Activated CD4-positive, alpha-beta T cell treated with anti-CD3 and anti-CD28 coated beads for 48 hours (primary cell): ENCODE measurements at regions not wholly inside any gene's neighbourhood (a gene's known extent, or its start where the extent isn't known, plus 50 kb on each side); places are given as distances from the start of the nearest gene placed in this dataset.

ENCODE experiments used
- DNase-seq: peaks from one replicate; pipeline ENCODE4 v3.0.0-alpha.2; 2020

DNA sequence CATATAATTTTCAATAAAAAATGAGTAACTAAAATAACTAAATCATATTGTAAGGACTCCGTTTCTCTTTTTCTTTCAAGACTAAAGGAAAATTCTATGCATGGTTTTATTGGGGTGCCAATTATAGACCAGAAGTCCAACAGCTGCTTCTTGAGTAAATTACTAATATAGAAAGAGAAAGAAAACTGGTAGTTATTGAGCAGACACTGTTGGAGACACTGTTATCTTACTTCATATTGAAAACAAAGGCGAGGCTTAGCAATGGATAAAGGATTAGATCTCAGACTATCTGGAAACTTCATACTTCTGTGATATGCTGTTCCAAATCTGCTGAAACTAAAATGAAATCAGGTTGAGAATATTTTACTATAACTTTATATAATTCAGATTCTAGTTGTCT, 169.6 kb upstream of the EYS start:
- no peak for DNase-seq

DNA sequence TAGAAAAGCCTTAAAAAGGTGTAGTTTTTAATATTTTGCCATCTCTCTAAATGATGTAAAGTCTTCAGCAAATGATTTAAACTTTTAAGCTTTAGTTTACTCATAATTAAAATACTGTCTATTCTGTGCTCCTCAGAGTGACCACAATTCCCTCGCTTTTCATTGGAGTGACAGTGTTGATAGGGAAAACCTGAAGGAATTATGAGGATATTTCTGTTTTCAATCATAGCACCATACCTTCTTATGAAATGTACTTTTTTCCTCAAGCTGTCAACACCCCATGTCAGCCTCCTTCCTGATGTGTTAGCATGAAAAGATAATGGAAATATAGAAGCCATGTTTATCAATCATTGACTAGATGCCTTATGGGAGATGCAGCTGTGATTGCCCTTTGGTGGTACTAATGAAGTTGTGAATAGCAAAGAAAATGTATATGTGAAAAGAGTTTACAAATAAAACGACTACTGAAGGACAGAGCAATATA, 145.4 kb upstream of the EYS start:
- no peak for DNase-seq

DNA sequence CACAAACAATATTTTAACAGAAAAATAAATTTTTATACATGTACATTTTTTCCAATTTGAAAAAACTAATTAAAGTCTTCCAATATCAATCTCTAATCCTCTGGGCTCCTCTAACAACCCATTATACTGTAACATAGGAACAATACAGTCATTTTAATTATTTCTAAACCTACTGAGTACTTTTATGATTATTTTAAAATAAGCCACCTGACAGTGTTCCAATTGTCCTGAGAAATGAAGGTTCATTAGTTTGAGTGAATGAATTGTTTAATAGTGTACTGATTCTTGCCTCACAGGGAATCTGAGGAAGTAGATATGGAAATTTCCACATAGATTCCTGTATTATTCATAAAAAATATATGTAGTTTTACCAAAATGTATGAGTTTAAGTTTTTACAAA, 123.1 kb upstream of the EYS start:
- DNase-seq: no peak

DNA sequence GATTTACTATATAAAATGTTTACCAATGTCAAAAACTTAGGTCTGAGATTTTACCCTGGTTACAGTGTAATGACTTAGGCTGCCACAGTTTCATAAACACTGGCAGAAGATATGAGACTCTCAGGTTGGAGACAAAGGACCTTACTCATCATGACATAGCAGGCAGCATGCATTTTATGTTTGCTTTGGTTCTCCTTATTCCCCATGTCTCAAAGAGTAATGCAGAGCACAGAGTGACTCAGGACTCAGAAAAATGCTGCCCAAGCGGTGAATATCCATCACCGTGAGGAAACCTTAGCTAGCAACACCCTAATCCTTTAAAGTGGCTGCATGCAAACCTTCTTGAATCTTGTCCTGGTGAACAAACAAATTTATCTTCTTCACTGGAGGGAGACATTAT, 112.1 kb upstream of the EYS start:
- DNase-seq: no peak

DNA sequence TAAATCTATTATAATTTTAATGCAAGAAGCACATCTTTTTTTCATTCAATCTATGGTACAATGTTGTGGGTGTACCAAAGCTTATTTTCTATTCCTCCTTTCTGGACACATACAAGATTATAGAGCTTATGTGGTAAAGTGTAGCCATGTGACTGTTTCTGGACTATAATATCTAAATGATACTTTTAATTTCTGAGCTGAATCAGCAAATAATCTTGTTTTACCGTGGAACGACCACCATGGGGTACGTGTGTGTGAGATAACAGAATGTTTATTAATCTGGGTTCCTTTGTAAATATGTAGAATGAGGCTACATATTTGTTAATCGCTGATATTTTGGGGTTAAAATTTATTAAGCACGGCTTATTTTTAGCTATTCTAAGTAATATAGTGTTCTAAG, 111.5 kb upstream of the EYS start:
- no peak for DNase-seq

DNA sequence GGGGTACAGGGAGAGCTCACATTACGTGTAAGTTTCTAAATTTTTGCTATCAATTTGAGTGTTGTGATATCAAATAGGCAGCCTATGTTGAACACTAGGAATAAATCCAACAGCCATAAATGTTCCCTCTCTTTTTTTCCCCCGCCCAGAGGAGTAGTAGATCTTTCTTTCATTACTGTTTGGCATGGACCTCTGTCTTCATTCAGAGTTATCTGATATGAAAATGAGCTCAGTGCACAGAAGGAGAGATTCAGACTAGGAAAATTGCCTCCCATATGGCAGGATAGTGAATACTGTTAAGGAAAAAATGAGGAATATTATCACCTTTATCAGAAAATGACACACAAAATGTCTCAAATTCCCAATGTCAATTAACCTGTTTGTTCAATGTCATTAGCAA, 110.0 kb upstream of the EYS start:
- DNase-seq: no peak

DNA sequence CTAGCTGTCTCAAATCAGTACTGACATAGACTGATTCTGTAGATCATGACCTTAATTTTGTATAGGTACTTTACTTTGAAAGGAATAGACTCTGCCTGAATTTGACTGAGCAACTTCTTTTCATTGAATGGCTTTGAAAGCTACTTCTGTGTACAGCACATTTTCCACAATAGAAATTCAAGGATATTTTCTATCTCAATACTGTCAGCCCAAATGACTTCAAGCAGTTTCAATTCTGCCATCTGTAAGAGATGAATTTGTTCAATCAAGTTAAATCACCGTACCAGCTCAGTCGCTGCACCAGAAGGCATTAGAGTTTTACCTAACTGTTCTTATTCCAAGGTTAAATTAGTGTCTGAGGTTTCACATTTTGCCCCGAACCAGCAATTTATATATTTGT, 107.0 kb upstream of the EYS start:
- DNase-seq: no peak

DNA sequence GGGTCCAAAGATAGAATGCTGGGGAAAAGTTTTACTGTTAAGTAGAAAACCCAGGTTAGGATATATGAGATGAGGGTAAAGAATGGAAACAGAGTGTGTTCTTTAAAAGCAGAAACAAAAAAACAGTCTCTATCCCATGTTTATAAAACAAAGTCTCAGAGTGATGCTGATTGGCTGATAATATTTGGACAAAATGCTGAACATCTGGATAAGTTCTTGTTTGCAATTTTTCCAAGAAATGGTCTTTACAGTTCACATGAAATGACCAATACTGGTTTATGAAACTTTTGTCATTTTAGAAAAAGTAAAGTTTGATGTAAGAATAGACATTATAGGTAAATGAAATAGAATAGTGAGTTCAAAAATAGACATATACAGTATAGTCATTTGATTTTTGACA, 96.2 kb upstream of the EYS start:
- DNase-seq: no peak

DNA sequence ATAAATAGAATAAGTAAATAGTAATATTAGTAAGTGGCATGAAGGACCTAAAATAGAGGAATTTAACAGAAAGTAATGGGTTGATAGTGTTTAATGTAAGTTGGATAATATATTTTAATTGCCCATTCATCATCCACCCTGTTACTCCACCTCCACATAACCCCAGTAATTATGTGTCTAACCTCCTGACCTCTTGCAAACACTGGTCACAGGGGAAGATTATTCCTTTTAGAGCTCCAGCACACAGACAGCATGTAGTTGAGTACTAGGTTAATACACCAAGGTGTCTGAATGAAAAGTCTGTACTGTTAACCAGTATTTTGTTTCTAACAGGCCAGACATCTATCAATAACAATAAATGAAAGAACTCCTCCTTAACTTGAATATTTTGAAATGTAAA, 92.4 kb upstream of the EYS start:
- DNase-seq: no peak

DNA sequence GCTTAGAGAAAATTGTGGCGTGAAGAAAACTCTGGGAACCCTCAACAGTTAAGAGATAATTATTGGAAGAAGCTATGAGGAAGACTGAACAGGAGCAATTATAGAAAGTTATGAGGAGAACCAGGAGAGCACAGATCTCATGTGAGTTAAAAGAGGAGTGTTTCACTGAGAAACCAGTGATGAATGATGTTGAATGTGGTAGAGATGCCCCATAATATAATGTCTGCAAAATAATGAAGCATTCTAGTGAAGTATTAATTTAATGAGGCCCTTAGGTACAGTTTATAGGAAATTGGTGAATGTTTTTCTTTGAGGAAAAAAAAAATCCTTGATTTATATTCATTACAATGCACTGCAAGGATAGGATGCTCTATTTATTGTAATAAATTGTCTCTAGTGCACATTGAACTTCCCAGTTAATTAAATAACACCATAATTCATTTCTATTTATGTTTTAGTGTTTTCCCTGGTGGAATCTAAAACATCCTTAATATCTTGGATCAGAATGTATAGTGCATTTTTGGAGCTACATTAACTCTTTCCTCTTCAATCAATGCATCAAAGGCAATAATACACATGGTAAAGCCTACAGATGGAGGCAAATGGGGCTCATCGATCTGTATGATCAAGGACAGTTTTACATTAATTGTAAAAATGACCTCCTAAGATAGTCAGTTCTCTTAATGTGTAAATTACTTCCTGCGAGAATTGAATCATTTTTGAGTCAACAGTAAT, 91.4 kb upstream of the EYS start:
- no peak for DNase-seq

DNA sequence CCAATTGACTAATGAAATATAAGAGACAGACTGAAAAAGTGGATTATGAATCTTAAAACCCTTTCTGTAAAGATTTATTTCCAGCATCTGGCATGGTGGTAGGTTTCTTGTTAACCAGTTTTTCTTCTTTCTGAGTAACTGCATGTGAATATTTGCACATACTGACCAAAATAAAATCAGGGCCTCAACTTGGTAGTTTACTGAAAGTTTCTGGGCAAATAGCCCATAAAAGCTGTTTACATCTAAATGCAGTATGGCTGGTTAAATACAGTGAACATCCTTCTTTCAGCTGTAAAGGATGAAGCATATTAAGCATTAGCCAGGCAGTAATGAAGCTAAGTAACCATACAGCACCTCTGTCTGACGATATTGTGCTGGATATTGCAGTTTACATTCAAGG, 83.6 kb upstream of the EYS start:
- DNase-seq: no peak

DNA sequence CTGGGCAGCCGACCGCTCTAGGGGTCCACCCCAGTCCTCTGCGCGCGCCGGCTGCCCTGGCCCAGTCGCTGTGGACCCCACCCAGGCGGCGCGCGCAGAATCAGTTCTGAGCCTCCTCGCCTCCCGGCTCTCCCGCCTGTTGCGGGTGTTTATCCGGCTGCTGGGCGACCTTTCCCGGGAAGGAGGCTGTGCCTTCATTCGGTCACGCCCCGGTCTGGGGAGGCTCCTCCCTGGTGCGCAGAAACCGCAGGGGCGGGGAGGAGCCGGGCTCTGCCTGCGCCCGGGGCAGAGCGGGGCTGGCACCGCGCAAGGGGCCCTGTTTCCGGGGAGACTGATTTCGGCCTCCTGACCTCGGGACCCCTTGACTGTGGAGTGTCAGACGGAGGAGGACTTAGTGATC, 80.8 kb upstream of the EYS start:
- no peak for DNase-seq

DNA sequence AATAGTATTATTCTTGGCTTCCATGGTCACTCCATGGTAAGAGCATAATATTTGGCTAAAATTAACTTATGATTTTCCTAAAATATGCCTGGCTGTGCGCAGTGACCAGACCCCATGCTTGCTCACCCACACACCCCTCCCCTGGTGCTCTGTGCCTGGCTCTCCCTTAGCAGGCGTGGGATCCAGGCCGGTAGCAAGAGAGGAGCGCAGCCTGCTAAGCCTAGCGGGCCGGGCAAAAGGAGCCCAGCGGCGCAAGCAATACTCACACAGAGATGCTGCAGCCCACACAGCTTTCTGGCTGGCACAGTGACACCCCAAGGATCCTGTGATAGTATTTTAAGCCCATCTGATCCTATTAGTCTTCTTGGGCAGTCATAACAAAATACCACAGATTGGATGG, 79.8 kb upstream of the EYS start:
- DNase-seq: no peak

DNA sequence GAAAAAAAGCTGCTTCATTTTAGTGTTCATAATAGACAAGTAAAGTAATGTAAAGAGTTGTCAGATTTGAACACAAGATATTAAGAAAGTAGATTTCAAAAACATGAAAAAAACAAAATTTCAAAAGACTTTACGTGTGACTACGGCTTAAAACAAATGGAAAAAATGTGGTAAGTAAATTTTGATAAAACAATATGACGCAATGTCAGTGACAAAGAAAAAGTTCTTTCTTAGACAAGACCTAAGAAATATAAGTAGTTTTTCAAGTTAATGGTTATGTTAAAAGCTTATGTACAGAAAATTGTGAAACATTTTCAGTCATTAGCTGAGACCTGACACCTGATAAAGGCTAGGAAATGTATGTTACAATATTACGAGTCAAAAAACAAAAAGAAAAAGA, 73.7 kb upstream of the EYS start:
- DNase-seq: no peak

DNA sequence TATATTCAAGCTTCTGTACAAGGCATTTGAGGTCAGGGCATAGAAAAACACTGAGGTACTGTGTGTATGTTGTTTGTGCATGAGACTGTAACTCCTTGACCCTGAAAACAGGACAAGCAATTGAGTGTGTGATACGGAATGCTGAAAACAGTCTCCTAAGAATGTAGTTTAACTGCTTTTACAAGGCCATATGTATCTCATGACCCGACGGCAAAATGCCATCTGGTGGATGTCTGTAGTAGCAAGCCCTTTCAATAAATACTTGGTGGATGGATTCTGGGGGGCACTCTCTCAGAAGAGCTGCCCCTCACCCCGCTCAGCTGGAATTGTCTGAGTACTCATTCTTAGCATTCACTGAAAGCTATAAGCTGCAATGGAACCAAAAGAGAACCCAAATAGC, 69.3 kb upstream of the EYS start:
- no peak for DNase-seq

DNA sequence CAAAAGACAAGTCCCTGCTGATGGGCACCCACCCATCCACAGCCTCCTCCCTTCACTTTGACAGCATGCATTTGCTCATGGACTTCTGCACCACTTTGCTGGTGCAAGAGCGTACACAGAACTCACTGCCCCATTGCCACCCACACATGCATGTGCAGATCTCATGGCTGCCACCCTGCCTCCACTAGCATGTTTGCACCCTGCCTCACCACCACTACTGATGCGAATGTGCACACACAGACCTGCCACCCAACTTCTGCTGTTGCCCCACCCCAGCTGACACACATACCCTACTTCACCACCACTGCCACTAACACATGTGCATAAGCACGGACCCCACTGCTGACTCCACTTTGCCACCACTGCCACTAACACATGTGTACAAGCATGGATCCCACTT, 64.9 kb upstream of the EYS start:
- no peak for DNase-seq

DNA sequence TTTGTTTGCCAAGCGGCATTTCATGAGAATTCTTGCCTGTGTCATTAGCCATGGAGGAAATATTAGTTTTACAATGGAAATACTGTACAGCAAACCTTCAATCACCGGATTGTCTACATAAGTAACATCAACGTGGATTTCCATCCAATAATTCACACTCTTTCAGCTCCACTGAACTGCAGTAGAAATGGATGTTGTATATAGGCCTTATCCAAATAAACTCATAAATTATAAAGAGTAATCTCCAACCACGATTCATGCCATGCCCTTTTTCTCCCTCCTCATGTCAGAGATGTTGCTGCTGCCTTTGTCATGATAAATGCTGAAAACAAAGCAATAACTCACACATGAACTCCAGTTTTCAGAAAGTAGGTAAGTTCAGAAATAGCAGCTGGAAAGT, 54.9 kb upstream of the EYS start:
- DNase-seq: no peak

DNA sequence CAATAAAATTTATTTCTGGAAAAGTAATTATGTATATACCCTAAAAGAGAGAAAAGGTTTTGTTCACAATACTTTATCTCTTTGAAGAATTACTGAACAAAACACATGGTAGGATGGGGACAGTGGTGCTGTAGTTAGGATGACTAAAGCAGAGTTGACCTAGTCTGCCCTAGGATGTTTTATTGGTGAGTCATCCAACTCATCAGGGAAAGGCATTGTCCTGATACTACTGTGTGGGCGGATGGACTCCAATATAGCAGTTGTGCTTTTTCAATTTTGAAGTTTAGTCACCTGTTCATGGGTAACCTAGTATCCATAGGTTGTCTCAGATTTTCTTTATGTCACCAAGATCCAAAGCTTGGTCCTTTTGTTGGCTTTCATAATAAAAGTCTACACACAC, 53.3 kb upstream of the EYS start:
- no peak for DNase-seq
